Trophoblast cell (in vitro differentiated cells and primary cell): ENCODE measurements at regions not wholly inside any gene's neighbourhood (a gene's known extent, or its start where the extent isn't known, plus 50 kb on each side); places are given as distances from the start of the nearest gene placed in this dataset.

Experiments
- DNase-seq, 2 donors: peaks; one replicate each; pipeline ENCODE4 v3.0.0-alpha.2; 2016
- H2AFZ ChIP-seq: 2 replicates; pipeline ENCODE4 v1.6.1; 2013; ENCODE audit warnings: low read length, moderate library complexity, mild to moderate bottlenecking; ENCODE audit not compliant: insufficient read depth, poor library complexity
- H2AK5ac ChIP-seq: 2 replicates; pipeline ENCODE4 v1.6.1; 2013; ENCODE audit warnings: mild to moderate bottlenecking, low read length
- H2BK120ac ChIP-seq: 2 replicates; pipeline ENCODE4 v1.6.1; 2013; ENCODE audit warnings: low read length, mild to moderate bottlenecking, moderate library complexity; ENCODE audit not compliant: insufficient read depth, poor library complexity
- H2BK12ac ChIP-seq: 2 replicates; pipeline ENCODE4 v1.6.1; 2013; ENCODE audit warnings: mild to moderate bottlenecking, low read length, moderate library complexity
- H2BK5ac ChIP-seq: 2 replicates; pipeline ENCODE4 v1.6.1; 2013; ENCODE audit warnings: low read length, low read depth, moderate library complexity, mild to moderate bottlenecking; ENCODE audit not compliant: poor library complexity
- H3K14ac ChIP-seq: 2 replicates; pipeline ENCODE4 v1.6.1; 2013; ENCODE audit warnings: mild to moderate bottlenecking, low read length
- H3K18ac ChIP-seq: 2 replicates; pipeline ENCODE4 v1.6.1; 2013; ENCODE audit warnings: mild to moderate bottlenecking, low read length
- H3K23ac ChIP-seq: 2 replicates; pipeline ENCODE4 v1.6.1; 2013; ENCODE audit warnings: low read length
- H3K27ac ChIP-seq: 2 replicates; pipeline ENCODE4 v1.5.1; 2013; ENCODE audit warnings: low read depth, mild to moderate bottlenecking, inconsistent platforms, low read length, moderate library complexity
- H3K27me3 ChIP-seq: 2 replicates; pipeline ENCODE4 v1.6.1; 2013; ENCODE audit warnings: inconsistent platforms, mild to moderate bottlenecking, low read length, moderate library complexity; ENCODE audit not compliant: insufficient read depth
- H3K36me3 ChIP-seq, 2 experiments: 1 replicate in 1 of 2; 2 replicates in 1 of 2; pipeline ENCODE4 v1.6.1; 2013; ENCODE audit warnings: low read length in 2 of 2, mild to moderate bottlenecking in 2 of 2, moderate library complexity in 1 of 2; ENCODE audit not compliant: insufficient read depth in 2 of 2, control insufficient read depth in 1 of 2
- H3K4ac ChIP-seq: 2 replicates; pipeline ENCODE4 v1.6.1; 2013; ENCODE audit warnings: low read depth, mild to moderate bottlenecking, low read length, moderate library complexity
- H3K4me1 ChIP-seq, 2 experiments: 1 replicate in 1 of 2; 2 replicates in 1 of 2; pipeline ENCODE4 v1.6.1; 2013; ENCODE audit warnings: low read length in 2 of 2, mild to moderate bottlenecking in 2 of 2, moderate library complexity in 1 of 2; ENCODE audit not compliant: insufficient read depth in 2 of 2, control insufficient read depth in 1 of 2
- H3K4me2 ChIP-seq: 2 replicates; pipeline ENCODE4 v1.6.1; 2013; ENCODE audit warnings: inconsistent platforms, mild to moderate bottlenecking, low read length, moderate library complexity
- H3K4me3 ChIP-seq: 2 replicates; pipeline ENCODE4 v1.5.1; 2013; ENCODE audit warnings: mild to moderate bottlenecking, low read depth, low read length, inconsistent platforms
- H3K79me1 ChIP-seq: one replicate; pipeline ENCODE4 v1.6.1; 2013; ENCODE audit warnings: low read length
- H3K79me2 ChIP-seq: 2 replicates; pipeline ENCODE4 v1.6.1; 2013; ENCODE audit warnings: low read length, mild to moderate bottlenecking; ENCODE audit not compliant: control insufficient read depth, insufficient read depth, poor library complexity
- H3K9ac ChIP-seq: 2 replicates; pipeline ENCODE4 v1.6.1; 2013; ENCODE audit warnings: mild to moderate bottlenecking, low read length
- H3K9me3 ChIP-seq: 2 replicates; pipeline ENCODE4 v1.6.1; 2013; ENCODE audit warnings: low read depth, mild to moderate bottlenecking, control low read depth, inconsistent platforms, low read length; ENCODE audit not compliant: insufficient read depth
- H4K12ac ChIP-seq: 2 replicates; pipeline ENCODE4 v1.6.1; 2013; ENCODE audit warnings: low read depth, mild to moderate bottlenecking, low read length, moderate library complexity
- H4K8ac ChIP-seq: 2 replicates; pipeline ENCODE4 v1.6.1; 2013; ENCODE audit warnings: low read depth, mild to moderate bottlenecking, low read length, moderate library complexity
- H4K91ac ChIP-seq: one replicate; pipeline ENCODE4 v1.6.1; 2013; ENCODE audit warnings: low read depth, mild to moderate bottlenecking, low read length, moderate library complexity
- WGBS: extraction: QIAGEN DNeasy Blood & Tissue Kit; methylation state at CpG from one replicate; pipeline ENCODE4 v1.1.7; 2013; ENCODE audit warnings: missing lambda C conversion rate; ENCODE audit not compliant: insufficient read length, insufficient coverage; ENCODE audit errors: extremely low coverage; 5-methylcytosine and 5-hydroxymethylcytosine counted together

DNA sequence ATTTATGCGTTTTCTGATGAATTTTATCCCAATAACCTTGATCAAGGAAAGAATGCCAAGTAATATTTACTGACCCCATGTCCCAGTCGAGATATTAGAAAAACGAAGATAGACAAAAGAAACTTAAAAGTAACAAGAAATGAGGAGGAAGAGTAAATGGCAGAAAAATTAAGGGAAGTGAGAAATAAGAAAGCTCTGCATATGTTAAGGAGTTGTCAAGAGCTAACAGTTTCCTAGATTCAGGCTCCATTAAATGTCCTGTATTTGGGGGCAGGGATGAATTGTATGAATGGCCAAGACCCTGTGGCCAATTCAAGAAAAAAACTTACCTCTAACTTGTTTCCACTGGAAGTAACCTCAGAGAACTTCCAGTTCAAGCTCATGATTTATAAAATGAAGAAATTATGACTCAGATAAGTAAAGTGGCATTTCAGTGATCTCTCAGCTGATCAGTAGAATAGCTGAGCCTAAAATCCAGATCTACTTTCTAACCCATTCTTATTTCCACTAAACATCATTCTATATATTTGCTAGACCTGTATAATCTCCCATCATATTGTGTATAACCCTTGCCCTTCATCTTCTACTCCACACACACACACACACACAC, 73.2 kb downstream of the ZC3H11B start:
- H3K4me1 ChIP-seq, result peaks cover 0 to 11% of the 10 kb centered on the region in 2 experiments
- peaks cover 12% of the 10 kb centered on the region for H3K79me1 ChIP-seq
- H2BK120ac ChIP-seq, result no peak overlapping the region
- H3K14ac ChIP-seq, result no peak overlapping the region
- H4K12ac ChIP-seq, result no peak overlapping the region
- no peaks in the 10 kb centered on the region for H3K36me3 ChIP-seq
- H3K18ac ChIP-seq, result no peak overlapping the region
- no peak overlapping the region for H3K4me2 ChIP-seq
- H2AK5ac ChIP-seq, result no peak overlapping the region
- no peak overlapping the region for H3K4me3 ChIP-seq
- no peak for DNase-seq
- H3K9ac ChIP-seq, result no peak overlapping the region
- H2AFZ ChIP-seq, result no peak overlapping the region
- H3K4ac ChIP-seq, result no peak overlapping the region
- H4K8ac ChIP-seq, result no peak overlapping the region
- H3K23ac ChIP-seq, result no peak overlapping the region
- WGBS, result no CpG with 5 or more reads among the region's 3 CpGs
- no peaks in the 10 kb centered on the region for H3K27me3 ChIP-seq
- no peak overlapping the region for H2BK5ac ChIP-seq
- H2BK12ac ChIP-seq, result no peak overlapping the region
- no peak overlapping the region for H4K91ac ChIP-seq
- H3K79me2 ChIP-seq, result no peaks in the 10 kb centered on the region
- no peak overlapping the region for H3K27ac ChIP-seq
- H3K9me3 ChIP-seq, result no peaks in the 10 kb centered on the region

DNA sequence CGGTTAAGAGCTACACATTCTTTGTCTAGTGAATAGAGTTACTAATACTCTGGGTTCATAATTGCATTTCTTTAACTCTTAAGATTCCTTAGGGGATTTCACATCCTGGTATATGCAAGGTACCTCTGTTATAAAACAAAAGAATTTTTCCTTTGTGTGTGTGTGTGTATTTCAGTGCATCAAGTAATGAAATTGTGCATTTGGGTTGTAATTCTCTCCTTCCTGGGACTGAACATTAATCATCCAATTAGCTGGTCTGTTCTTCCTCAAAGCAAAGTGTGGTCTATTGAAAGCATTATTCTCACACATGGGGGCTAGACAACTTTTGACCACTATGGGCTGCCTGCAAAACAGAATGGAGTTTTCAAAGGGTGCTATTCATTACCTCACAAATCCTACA, 74.0 kb downstream of the ZC3H11B start:
- no peak overlapping the region for H3K9ac ChIP-seq
- H3K14ac ChIP-seq, result no peak overlapping the region
- no peaks in the 10 kb centered on the region for H3K79me2 ChIP-seq
- no peak overlapping the region for H2AK5ac ChIP-seq
- no peak for DNase-seq
- H3K4me3 ChIP-seq, result no peak overlapping the region
- no peak overlapping the region for H2BK120ac ChIP-seq
- H3K23ac ChIP-seq, result no peak overlapping the region
- H2BK12ac ChIP-seq, result no peak overlapping the region
- WGBS, result no CpG with 5 or more reads among the region's 1 CpG
- no peaks in the 10 kb centered on the region for H3K9me3 ChIP-seq
- no peak overlapping the region for H2BK5ac ChIP-seq
- H4K91ac ChIP-seq, result no peak overlapping the region
- H3K27ac ChIP-seq, result no peak overlapping the region
- no peak overlapping the region for H3K18ac ChIP-seq
- no peak overlapping the region for H3K4me2 ChIP-seq
- no peak overlapping the region for H3K4ac ChIP-seq
- no peaks in the 10 kb centered on the region for H3K27me3 ChIP-seq
- H3K4me1 ChIP-seq, result peaks cover 0 to 14% of the 10 kb centered on the region in 2 experiments
- peaks cover 12% of the 10 kb centered on the region for H3K79me1 ChIP-seq
- no peaks in the 10 kb centered on the region for H3K36me3 ChIP-seq
- H4K12ac ChIP-seq, result no peak overlapping the region
- no peak overlapping the region for H4K8ac ChIP-seq
- no peak overlapping the region for H2AFZ ChIP-seq

- Histone ChIP-seq H3K9me3 (no peaks in the 10 kb centered on the region), H3K4ac (no peak overlapping the region), H3K18ac (no peak overlapping the region), H3K36me3 (no peaks in the 10 kb centered on the region), H2BK120ac (peak overlapping the region; percentile 31), H3K4me3 (no peak overlapping the region), H2BK5ac (peak overlapping the region; percentile 1), H3K27ac (peak overlapping the region; percentile 55), H2AK5ac (no peak overlapping the region), H4K91ac (no peak overlapping the region), H3K14ac (no peak overlapping the region), H3K9ac (no peak overlapping the region), H3K4me2 (no peak overlapping the region), H4K8ac (no peak overlapping the region), H3K79me2 (no peaks in the 10 kb centered on the region), H2AFZ (no peak overlapping the region), H4K12ac (no peak overlapping the region), H3K27me3 (no peaks in the 10 kb centered on the region), H3K23ac (no peak overlapping the region), H3K79me1 (peaks cover 12% of the 10 kb centered on the region), H2BK12ac (no peak overlapping the region), H3K4me1 (peaks cover 0 to 8% of the 10 kb centered on the region in 2 experiments)
- no CpG with 5 or more reads among the region's 2 CpGs for WGBS
- peak in 1 of 2 donors; percentile 30 for DNase-seq
Measured at GRCh38 chr1:219537223-219537631, 75.7 kb downstream of the ZC3H11B start.

DNA sequence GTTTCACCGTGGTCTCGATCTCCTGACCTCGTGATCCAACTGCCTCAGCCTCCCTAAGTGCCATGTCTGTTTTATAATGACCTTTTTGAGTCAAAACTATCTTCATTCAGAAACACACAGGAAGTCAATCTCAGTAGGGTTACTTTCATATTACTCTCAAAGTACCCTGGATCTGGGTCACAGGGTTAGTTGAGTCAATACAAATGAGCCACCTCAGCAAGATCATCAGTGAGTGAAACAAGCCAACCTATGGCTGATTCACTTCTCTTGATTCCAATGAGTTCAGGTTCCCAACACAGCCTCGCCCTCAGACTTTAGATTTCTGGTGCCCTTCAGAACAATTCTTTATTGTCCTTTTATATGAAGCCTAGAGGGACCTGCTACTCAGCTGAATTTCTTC, 76.9 kb downstream of the ZC3H11B start:
- Histone ChIP-seq H3K23ac (no peak overlapping the region), H3K9ac (no peak overlapping the region), H3K79me1 (peaks cover 12% of the 10 kb centered on the region), H2AK5ac (no peak overlapping the region), H3K79me2 (no peaks in the 10 kb centered on the region), H4K91ac (peak overlapping the region; percentile 65), H3K4me3 (no peak overlapping the region), H3K18ac (no peak overlapping the region), H3K36me3 (no peaks in the 10 kb centered on the region), H3K4ac (no peak overlapping the region), H2BK12ac (peak overlapping the region; percentile 42), H3K4me1 (peaks cover 0 to 8% of the 10 kb centered on the region in 2 experiments), H2BK5ac (peak overlapping the region; percentile 52), H2AFZ (no peak overlapping the region), H2BK120ac (peak overlapping the region; percentile 60), H3K9me3 (no peaks in the 10 kb centered on the region), H4K12ac (no peak overlapping the region), H3K14ac (no peak overlapping the region), H3K27ac (no peak overlapping the region), H4K8ac (no peak overlapping the region), H3K27me3 (no peaks in the 10 kb centered on the region), H3K4me2 (no peak overlapping the region)
- DNase-seq, result no peak
- WGBS, result no CpG with 5 or more reads among the region's 4 CpGs
